ENCODE measurements at regions not wholly inside any gene's neighbourhood (a gene's known extent, or its start where the extent isn't known, plus 50 kb on each side); places are given as distances from the start of the nearest gene placed in this dataset.

DNA sequence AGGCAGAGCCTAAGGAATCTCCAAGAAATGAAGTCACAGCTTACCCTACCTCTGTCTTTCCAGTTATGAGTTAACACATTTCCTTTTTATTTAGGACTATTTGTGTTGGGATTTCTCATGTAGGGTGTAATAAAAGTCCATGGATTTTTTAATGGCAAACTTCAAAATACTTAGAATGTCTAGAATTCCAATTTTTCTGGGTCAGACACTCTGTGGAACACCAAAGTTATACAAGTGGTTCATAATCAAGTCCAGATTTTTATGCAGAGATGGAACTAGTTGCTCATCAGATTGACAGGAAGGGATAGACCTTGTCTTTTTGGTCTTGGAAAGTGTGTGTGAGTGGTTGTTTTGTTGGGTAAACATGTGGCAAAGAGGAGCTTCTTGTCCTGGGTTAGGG lies 69.8 kb upstream of the ADRA1D start:
- no peak for TF ChIP-seq BHLHE40 (IDR thresholded peaks at IDR 0.05; ENCODE audit: borderline replicate concordance)
- TF ChIP-seq FOXM1 (IDR thresholded peaks at IDR 0.05; ENCODE audit: borderline replicate concordance) = no peak
- TF ChIP-seq ZNF384 (IDR thresholded peaks at IDR 0.05) = no peak
- TF ChIP-seq TARDBP (IDR thresholded peaks at IDR 0.05) = no peak
- TF ChIP-seq ARNT (IDR thresholded peaks at IDR 0.05) = no peak
- TF ChIP-seq, protein P1, sequence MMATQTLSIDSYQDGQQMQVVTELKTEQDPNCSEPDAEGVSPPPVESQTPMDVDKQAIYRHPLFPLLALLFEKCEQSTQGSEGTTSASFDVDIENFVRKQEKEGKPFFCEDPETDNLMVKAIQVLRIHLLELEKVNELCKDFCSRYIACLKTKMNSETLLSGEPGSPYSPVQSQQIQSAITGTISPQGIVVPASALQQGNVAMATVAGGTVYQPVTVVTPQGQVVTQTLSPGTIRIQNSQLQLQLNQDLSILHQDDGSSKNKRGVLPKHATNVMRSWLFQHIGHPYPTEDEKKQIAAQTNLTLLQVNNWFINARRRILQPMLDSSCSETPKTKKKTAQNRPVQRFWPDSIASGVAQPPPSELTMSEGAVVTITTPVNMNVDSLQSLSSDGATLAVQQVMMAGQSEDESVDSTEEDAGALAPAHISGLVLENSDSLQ (IDR thresholded peaks at IDR 0.05) = no peak
- TF ChIP-seq L3MBTL2 (conservative IDR thresholded peaks at IDR 0.05) = no peak
- no peak for TF ChIP-seq NFRKB (IDR thresholded peaks at IDR 0.05)
- no peak for TF ChIP-seq SP1 (IDR thresholded peaks at IDR 0.05)
- no peak for TF ChIP-seq ELF4 (IDR thresholded peaks at IDR 0.05)
